GM19463 (cell line): ENCODE measurements at regions not wholly inside any gene's neighbourhood (a gene's known extent, or its start where the extent isn't known, plus 50 kb on each side); places are given as distances from the start of the nearest gene placed in this dataset.
"Not testable (repeated sequence)": the region's sequence is repeated elsewhere in the genome, so short reads cannot be mapped to it uniquely, and the experiment has no call there.

Experiments
- ATAC-seq: cut with Tn5 transposase; IDR thresholded peaks from one replicate; pipeline ENCODE4 v1.9.1; 2021; ENCODE audit warnings: mild to moderate bottlenecking, moderate library complexity; ENCODE audit not compliant: unreplicated experiment

GRCh38 chr6:74448850-74449249 is 752.8 kb downstream of the CD109 start:
- no peak for ATAC-seq

GRCh38 chr6:74447013-74447412 is 751.0 kb downstream of the CD109 start:
- ATAC-seq, result peak; percentile 93

- peak; percentile 69 for ATAC-seq
These were observed 743.3 kb downstream of the CD109 start for GRCh38 chr6:74439123-74439811.

GRCh38 chr6:74438395-74438794 is 742.4 kb downstream of the CD109 start:
- not testable (repeated sequence) for ATAC-seq

- no peak for ATAC-seq
These were observed 738.2 kb downstream of the CD109 start for GRCh38 chr6:74434171-74434570.

- ATAC-seq, result no peak
These were observed 736.0 kb downstream of the CD109 start for GRCh38 chr6:74431873-74432580.

GRCh38 chr6:74420221-74420620 is 724.2 kb downstream of the CD109 start:
- no peak for ATAC-seq

- ATAC-seq, result no peak
These were observed 719.1 kb downstream of the CD109 start for GRCh38 chr6:74415056-74415455.

- ATAC-seq, result no peak
These were observed 714.6 kb downstream of the CD109 start for GRCh38 chr6:74410630-74411029.

- peak; percentile 73 for ATAC-seq
These were observed 713.4 kb downstream of the CD109 start for GRCh38 chr6:74409447-74409846.

- no peak for ATAC-seq
These were observed 712.8 kb downstream of the CD109 start for GRCh38 chr6:74408844-74409243.

GRCh38 chr6:74404366-74404765 is 708.4 kb downstream of the CD109 start:
- ATAC-seq, result no peak

- no peak for ATAC-seq
These were observed 706.8 kb downstream of the CD109 start for GRCh38 chr6:74402781-74403180.

GRCh38 chr6:74378437-74378836 is 682.4 kb downstream of the CD109 start:
- ATAC-seq, result not testable (repeated sequence)

- no peak for ATAC-seq
These were observed 673.6 kb downstream of the CD109 start for GRCh38 chr6:74369556-74369993.

- ATAC-seq, result no peak
These were observed 672.7 kb downstream of the CD109 start for GRCh38 chr6:74368746-74369145.

GRCh38 chr6:74366634-74367033 is 670.6 kb downstream of the CD109 start:
- no peak for ATAC-seq

GRCh38 chr6:74362391-74362790 is 666.4 kb downstream of the CD109 start:
- no peak for ATAC-seq

GRCh38 chr6:74357321-74357720 is 661.3 kb downstream of the CD109 start:
- no peak for ATAC-seq

- no peak for ATAC-seq
These were observed 660.4 kb downstream of the CD109 start for GRCh38 chr6:74356391-74356790.

- ATAC-seq, result no peak
These were observed 651.0 kb downstream of the CD109 start for GRCh38 chr6:74346936-74347535.

GRCh38 chr6:74343804-74344203 is 647.8 kb downstream of the CD109 start:
- ATAC-seq, result no peak
